ENCODE measurements at regions not wholly inside any gene's neighbourhood (a gene's known extent, or its start where the extent isn't known, plus 50 kb on each side); places are given as distances from the start of the nearest gene placed in this dataset.

DNA sequence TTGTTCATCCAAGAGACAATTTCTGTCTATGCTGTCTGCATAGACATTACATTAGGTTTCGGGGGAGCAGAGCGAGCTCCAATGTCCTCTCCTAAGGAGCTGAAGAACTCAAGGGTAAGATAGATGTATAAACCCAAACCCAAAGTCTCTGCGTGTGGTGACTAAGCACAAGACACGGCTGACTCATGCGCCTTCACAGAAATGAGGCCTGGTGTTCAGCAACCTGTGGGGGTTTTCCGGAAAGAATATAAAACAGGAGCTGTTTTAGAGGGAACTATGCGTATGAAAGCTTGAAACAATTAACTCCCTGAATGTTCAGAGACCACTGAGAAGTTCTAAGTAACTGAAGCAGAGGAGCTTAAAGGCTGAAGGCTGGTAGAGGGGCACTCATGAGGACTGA lies 154.7 kb downstream of the SOX11 start:
- Histone ChIP-seq H3K36me3 (ENCODE audit: insufficient read depth, low read length) (no peaks in the 10 kb centered on the region), H3K9me3 (ENCODE audit: low read length) (no peaks in the 10 kb centered on the region), H3F3A (ENCODE audit: insufficient read depth, low read length, poor library complexity, severe bottlenecking) (no peaks in the 10 kb centered on the region), H3K4me3 (ENCODE audit: low read length) (no peak overlapping the region), H3K79me2 (replicated peaks; ENCODE audit: insufficient read depth, low read length) (no peaks in the 10 kb centered on the region), H4K20me1 (ENCODE audit: insufficient read depth) (no peaks in the 10 kb centered on the region), H3K9ac (ENCODE audit: low read length) (no peak overlapping the region), H3K4me2 (ENCODE audit: low read length) (no peak overlapping the region), H3K9me2 (ENCODE audit: insufficient read depth, low read length) (no peaks in the 10 kb centered on the region), H3K27ac (ENCODE audit: low read length) (no peak overlapping the region), H3K27me3 (ENCODE audit: insufficient read depth, low read depth, low read length) (no peaks in the 10 kb centered on the region), H2AFZ (ENCODE audit: low read depth, low read length) (no peak overlapping the region)
- TF ChIP-seq POLR2AphosphoS5 (IDR thresholded peaks at IDR 0.05) (no peak), RAD21 (conservative IDR thresholded peaks at IDR 0.05) (no peak), EZH2 (IDR thresholded peaks at IDR 0.05; ENCODE audit: borderline replicate concordance, insufficient read depth, low read length, poor library complexity, severe bottlenecking) (no peak), SMC3 (conservative IDR thresholded peaks at IDR 0.05; ENCODE audit: poor library complexity) (no peak), MXI1 (conservative IDR thresholded peaks at IDR 0.05; ENCODE audit: poor library complexity, severe bottlenecking) (no peak), EP300 (conservative IDR thresholded peaks at IDR 0.05; ENCODE audit: poor library complexity, severe bottlenecking) (no peak), CTCF (IDR thresholded peaks at IDR 0.05; ENCODE audit: poor library complexity, severe bottlenecking) (no peak), TAF1 (IDR thresholded peaks at IDR 0.05; ENCODE audit: low read depth) (no peak)
- TF ChIP-seq, protein P1, sequence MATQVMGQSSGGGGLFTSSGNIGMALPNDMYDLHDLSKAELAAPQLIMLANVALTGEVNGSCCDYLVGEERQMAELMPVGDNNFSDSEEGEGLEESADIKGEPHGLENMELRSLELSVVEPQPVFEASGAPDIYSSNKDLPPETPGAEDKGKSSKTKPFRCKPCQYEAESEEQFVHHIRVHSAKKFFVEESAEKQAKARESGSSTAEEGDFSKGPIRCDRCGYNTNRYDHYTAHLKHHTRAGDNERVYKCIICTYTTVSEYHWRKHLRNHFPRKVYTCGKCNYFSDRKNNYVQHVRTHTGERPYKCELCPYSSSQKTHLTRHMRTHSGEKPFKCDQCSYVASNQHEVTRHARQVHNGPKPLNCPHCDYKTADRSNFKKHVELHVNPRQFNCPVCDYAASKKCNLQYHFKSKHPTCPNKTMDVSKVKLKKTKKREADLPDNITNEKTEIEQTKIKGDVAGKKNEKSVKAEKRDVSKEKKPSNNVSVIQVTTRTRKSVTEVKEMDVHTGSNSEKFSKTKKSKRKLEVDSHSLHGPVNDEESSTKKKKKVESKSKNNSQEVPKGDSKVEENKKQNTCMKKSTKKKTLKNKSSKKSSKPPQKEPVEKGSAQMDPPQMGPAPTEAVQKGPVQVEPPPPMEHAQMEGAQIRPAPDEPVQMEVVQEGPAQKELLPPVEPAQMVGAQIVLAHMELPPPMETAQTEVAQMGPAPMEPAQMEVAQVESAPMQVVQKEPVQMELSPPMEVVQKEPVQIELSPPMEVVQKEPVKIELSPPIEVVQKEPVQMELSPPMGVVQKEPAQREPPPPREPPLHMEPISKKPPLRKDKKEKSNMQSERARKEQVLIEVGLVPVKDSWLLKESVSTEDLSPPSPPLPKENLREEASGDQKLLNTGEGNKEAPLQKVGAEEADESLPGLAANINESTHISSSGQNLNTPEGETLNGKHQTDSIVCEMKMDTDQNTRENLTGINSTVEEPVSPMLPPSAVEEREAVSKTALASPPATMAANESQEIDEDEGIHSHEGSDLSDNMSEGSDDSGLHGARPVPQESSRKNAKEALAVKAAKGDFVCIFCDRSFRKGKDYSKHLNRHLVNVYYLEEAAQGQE (IDR thresholded peaks at IDR 0.05; ENCODE audit: borderline replicate concordance): no peak

DNA sequence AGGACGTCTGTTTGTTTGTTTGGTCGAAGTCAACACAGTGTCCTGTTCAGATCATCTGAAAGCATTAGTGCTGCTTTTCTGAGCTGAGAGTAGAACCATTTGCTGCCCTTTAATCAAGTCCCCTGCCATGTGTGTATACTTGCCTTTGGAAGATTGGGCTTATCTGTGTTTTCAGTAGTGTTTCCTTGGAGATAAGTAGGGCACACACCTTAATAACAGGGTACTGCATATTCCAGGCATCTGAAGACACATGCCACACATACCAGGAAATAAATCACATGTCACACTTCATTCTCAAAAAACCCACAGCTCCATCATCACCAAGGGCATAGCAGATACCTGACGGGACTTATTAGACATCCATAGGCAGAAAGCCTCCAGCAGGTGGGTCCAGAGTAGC lies 157.4 kb downstream of the SOX11 start:
- Histone ChIP-seq H4K20me1 (ENCODE audit: insufficient read depth) (no peaks in the 10 kb centered on the region), H3K9ac (ENCODE audit: low read length) (no peak overlapping the region), H3K4me3 (ENCODE audit: low read length) (no peak overlapping the region), H3K27me3 (ENCODE audit: insufficient read depth, low read depth, low read length) (no peaks in the 10 kb centered on the region), H3K36me3 (ENCODE audit: insufficient read depth, low read length) (no peaks in the 10 kb centered on the region), H3F3A (ENCODE audit: insufficient read depth, low read length, poor library complexity, severe bottlenecking) (no peaks in the 10 kb centered on the region), H3K9me2 (ENCODE audit: insufficient read depth, low read length) (no peaks in the 10 kb centered on the region), H2AFZ (ENCODE audit: low read depth, low read length) (no peak overlapping the region), H3K27ac (ENCODE audit: low read length) (no peak overlapping the region), H3K79me2 (replicated peaks; ENCODE audit: insufficient read depth, low read length) (no peaks in the 10 kb centered on the region), H3K4me2 (ENCODE audit: low read length) (no peak overlapping the region), H3K9me3 (ENCODE audit: low read length) (no peaks in the 10 kb centered on the region)
- TF ChIP-seq CTCF (IDR thresholded peaks at IDR 0.05; ENCODE audit: poor library complexity, severe bottlenecking) (no peak), SMC3 (conservative IDR thresholded peaks at IDR 0.05; ENCODE audit: poor library complexity) (peak; percentile 22), RAD21 (conservative IDR thresholded peaks at IDR 0.05) (peak; percentile 24), EZH2 (IDR thresholded peaks at IDR 0.05; ENCODE audit: borderline replicate concordance, insufficient read depth, low read length, poor library complexity, severe bottlenecking) (no peak), POLR2AphosphoS5 (IDR thresholded peaks at IDR 0.05) (peak; percentile 81), EP300 (conservative IDR thresholded peaks at IDR 0.05; ENCODE audit: poor library complexity, severe bottlenecking) (peak; percentile 54), TAF1 (IDR thresholded peaks at IDR 0.05; ENCODE audit: low read depth) (no peak), MXI1 (conservative IDR thresholded peaks at IDR 0.05; ENCODE audit: poor library complexity, severe bottlenecking) (peak; percentile 23)
- TF ChIP-seq, protein P1 (IDR thresholded peaks at IDR 0.05; ENCODE audit: borderline replicate concordance): peak; percentile 22

Measured in neural cell (in vitro differentiated cells).